ENCODE measurements at regions not wholly inside any gene's neighbourhood (a gene's known extent, or its start where the extent isn't known, plus 50 kb on each side); places are given as distances from the start of the nearest gene placed in this dataset.

GRCh38 chr16:65779201-65779600, 587.3 kb upstream of the CDH5 start:
- Histone ChIP-seq H2AFZ (ENCODE audit: low read length, unreplicated experiment) (no peak overlapping the region), H3K4me3 (ENCODE audit: low read depth, low read length) (no peak overlapping the region), H3K27ac (ENCODE audit: low read depth, low read length) (no peak overlapping the region), H3K4me1 (ENCODE audit: control insufficient read depth, insufficient read depth, low read length, unreplicated experiment) (peaks cover 22% of the 10 kb centered on the region), H3K27me3 (ENCODE audit: insufficient read depth, low read length) (no peaks in the 10 kb centered on the region), H3K36me3 (ENCODE audit: insufficient read depth, low read length) (no peaks in the 10 kb centered on the region), H3K79me2 (ENCODE audit: control insufficient read depth, insufficient read depth, low read length, unreplicated experiment) (no peaks in the 10 kb centered on the region)

DNA sequence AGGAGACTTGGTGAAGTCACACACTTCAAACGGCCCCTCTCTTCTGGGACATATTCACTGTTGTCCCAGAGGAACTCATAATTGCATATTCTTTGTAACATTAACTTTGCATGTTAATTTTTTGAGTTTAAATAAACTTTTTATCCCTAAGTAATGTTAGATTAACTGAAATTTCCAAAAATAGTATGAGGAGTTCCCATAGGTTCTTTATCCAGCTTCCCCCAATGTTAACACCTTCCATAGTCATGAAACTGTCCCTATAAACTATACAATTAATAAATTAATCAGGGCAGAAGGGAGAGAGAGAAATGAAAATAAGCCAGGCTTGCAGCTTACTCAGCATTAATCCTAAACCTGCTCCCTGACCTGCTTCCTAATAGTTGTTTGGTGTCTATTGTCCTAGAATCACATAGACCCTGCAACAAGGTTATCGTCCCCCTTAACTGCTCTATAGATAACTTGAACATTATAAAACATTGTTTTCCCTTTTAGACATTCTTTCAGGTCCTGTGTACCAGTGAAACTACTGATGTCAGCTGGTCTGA, 589.8 kb upstream of the CDH5 start:
- H3K27ac ChIP-seq (ENCODE audit: low read depth, low read length): no peak overlapping the region
- no peaks in the 10 kb centered on the region for H3K36me3 ChIP-seq (ENCODE audit: insufficient read depth, low read length)
- H3K4me3 ChIP-seq (ENCODE audit: low read depth, low read length): no peak overlapping the region
- no peaks in the 10 kb centered on the region for H3K79me2 ChIP-seq (ENCODE audit: control insufficient read depth, insufficient read depth, low read length, unreplicated experiment)
- H3K27me3 ChIP-seq (ENCODE audit: insufficient read depth, low read length): no peaks in the 10 kb centered on the region
- no peak overlapping the region for H2AFZ ChIP-seq (ENCODE audit: low read length, unreplicated experiment)
- H3K4me1 ChIP-seq (ENCODE audit: control insufficient read depth, insufficient read depth, low read length, unreplicated experiment): peaks cover 5% of the 10 kb centered on the region

DNA sequence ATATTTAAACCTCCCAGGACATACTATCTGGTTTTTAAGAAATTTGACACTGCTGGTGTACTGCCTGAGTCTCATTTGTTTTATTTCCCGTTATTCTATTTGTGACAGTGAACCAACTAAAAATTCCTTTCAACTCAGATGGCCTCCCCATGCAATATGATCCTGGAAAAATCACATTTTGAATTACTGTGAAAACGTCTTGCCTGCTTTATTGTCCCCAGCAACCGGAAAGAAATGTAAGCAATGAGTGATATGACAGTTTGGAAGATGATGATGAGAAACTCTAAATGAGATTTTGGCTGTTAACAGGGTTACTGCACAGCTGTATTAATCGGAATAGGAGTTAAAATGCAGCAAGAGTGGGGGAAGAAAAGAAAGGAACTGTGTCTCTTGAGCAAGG, 590.7 kb upstream of the CDH5 start:
- Histone ChIP-seq H3K36me3 (ENCODE audit: insufficient read depth, low read length) (no peaks in the 10 kb centered on the region), H3K79me2 (ENCODE audit: control insufficient read depth, insufficient read depth, low read length, unreplicated experiment) (no peaks in the 10 kb centered on the region), H3K4me3 (ENCODE audit: low read depth, low read length) (no peak overlapping the region), H3K27me3 (ENCODE audit: insufficient read depth, low read length) (no peaks in the 10 kb centered on the region), H2AFZ (ENCODE audit: low read length, unreplicated experiment) (no peak overlapping the region), H3K4me1 (ENCODE audit: control insufficient read depth, insufficient read depth, low read length, unreplicated experiment) (no peaks in the 10 kb centered on the region), H3K27ac (ENCODE audit: low read depth, low read length) (no peak overlapping the region)

DNA sequence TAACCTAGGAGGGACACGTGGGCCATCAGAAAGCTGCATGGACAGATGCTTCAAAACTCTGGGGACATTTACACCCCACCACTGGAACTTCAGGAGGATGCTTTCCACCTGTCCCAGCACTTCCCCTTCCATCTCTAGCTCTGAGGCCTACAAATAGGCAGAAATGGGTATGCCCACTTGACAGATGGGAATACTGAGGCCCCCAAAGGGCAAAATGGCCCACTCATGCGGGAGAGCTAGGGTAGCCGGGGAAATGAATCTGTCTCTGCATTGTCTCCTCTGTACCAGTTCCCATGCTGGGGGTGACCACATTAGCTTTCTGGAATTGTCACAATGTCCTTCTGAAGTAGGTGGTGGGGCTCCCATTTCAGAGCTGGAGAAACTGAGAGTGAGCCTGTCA, 592.1 kb upstream of the CDH5 start:
- Histone ChIP-seq H3K36me3 (ENCODE audit: insufficient read depth, low read length) (no peaks in the 10 kb centered on the region), H3K4me1 (ENCODE audit: control insufficient read depth, insufficient read depth, low read length, unreplicated experiment) (no peaks in the 10 kb centered on the region), H3K4me3 (ENCODE audit: low read depth, low read length) (no peak overlapping the region), H2AFZ (ENCODE audit: low read length, unreplicated experiment) (no peak overlapping the region), H3K79me2 (ENCODE audit: control insufficient read depth, insufficient read depth, low read length, unreplicated experiment) (no peaks in the 10 kb centered on the region), H3K27me3 (ENCODE audit: insufficient read depth, low read length) (no peaks in the 10 kb centered on the region), H3K27ac (ENCODE audit: low read depth, low read length) (no peak overlapping the region)

GRCh38 chr16:65773301-65773874, 593.1 kb upstream of the CDH5 start:
- Histone ChIP-seq H3K36me3 (ENCODE audit: insufficient read depth, low read length) (no peaks in the 10 kb centered on the region), H3K27me3 (ENCODE audit: insufficient read depth, low read length) (no peaks in the 10 kb centered on the region), H3K79me2 (ENCODE audit: control insufficient read depth, insufficient read depth, low read length, unreplicated experiment) (no peaks in the 10 kb centered on the region), H3K4me1 (ENCODE audit: control insufficient read depth, insufficient read depth, low read length, unreplicated experiment) (no peaks in the 10 kb centered on the region), H3K4me3 (ENCODE audit: low read depth, low read length) (no peak overlapping the region), H2AFZ (ENCODE audit: low read length, unreplicated experiment) (no peak overlapping the region), H3K27ac (ENCODE audit: low read depth, low read length) (no peak overlapping the region)

DNA sequence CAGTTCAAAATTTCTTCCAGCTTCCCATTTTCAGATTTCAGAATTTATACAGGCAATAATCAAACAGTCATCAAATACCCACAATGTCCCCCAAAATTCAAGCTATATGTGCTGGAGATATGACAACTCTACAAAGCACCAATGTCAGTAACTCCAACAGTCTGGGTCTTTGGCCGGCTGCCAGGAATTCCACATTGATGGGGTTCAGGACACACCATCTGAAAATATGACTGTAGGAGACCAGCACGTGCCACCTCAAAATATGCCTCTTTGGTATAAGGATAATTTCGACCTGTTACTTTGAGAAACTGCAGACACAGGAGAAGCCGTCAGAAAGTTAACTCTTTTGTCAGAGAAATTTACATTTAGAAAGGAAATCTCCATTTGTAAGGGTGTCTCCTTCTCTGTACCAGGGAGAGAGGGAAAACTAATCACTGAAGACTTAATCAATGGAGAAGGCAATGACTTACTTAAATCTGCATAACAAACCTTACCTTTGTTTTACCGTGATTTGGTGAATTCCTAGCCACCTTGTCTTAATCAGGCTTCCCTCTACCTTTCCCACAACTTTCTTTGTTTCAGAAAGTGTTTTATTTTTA, 594.3 kb upstream of the CDH5 start:
- Histone ChIP-seq H3K27ac (ENCODE audit: low read depth, low read length) (no peak overlapping the region), H3K4me1 (ENCODE audit: control insufficient read depth, insufficient read depth, low read length, unreplicated experiment) (no peaks in the 10 kb centered on the region), H3K79me2 (ENCODE audit: control insufficient read depth, insufficient read depth, low read length, unreplicated experiment) (no peaks in the 10 kb centered on the region), H2AFZ (ENCODE audit: low read length, unreplicated experiment) (no peak overlapping the region), H3K27me3 (ENCODE audit: insufficient read depth, low read length) (no peaks in the 10 kb centered on the region), H3K4me3 (ENCODE audit: low read depth, low read length) (no peak overlapping the region), H3K36me3 (ENCODE audit: insufficient read depth, low read length) (no peaks in the 10 kb centered on the region)

DNA sequence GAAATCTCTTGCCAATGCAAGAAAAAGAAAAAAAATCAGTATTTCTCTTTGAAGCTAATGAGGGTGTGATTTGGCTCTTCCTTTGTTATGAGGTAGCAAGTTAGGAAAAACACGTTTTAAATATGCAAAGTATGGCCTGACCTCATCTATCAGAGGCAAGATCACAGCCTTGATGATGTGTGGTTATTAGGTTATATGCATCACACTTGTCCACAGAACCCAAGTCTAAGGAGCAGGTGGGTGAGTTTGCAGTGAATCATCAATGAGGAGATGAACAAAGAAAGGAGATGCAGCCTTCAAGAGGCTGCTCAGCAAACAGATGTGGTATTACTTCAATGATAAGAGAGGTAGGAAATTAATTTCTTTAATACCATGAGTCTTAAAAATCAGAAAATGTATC, 594.8 kb upstream of the CDH5 start:
- no peaks in the 10 kb centered on the region for H3K36me3 ChIP-seq (ENCODE audit: insufficient read depth, low read length)
- no peak overlapping the region for H3K4me3 ChIP-seq (ENCODE audit: low read depth, low read length)
- H3K79me2 ChIP-seq (ENCODE audit: control insufficient read depth, insufficient read depth, low read length, unreplicated experiment): no peaks in the 10 kb centered on the region
- no peaks in the 10 kb centered on the region for H3K4me1 ChIP-seq (ENCODE audit: control insufficient read depth, insufficient read depth, low read length, unreplicated experiment)
- no peak overlapping the region for H2AFZ ChIP-seq (ENCODE audit: low read length, unreplicated experiment)
- H3K27me3 ChIP-seq (ENCODE audit: insufficient read depth, low read length): no peaks in the 10 kb centered on the region
- H3K27ac ChIP-seq (ENCODE audit: low read depth, low read length): no peak overlapping the region

GRCh38 chr16:65770752-65771151, 595.7 kb upstream of the CDH5 start:
- no peaks in the 10 kb centered on the region for H3K36me3 ChIP-seq (ENCODE audit: insufficient read depth, low read length)
- no peak overlapping the region for H3K27ac ChIP-seq (ENCODE audit: low read depth, low read length)
- no peaks in the 10 kb centered on the region for H3K27me3 ChIP-seq (ENCODE audit: insufficient read depth, low read length)
- no peaks in the 10 kb centered on the region for H3K4me1 ChIP-seq (ENCODE audit: control insufficient read depth, insufficient read depth, low read length, unreplicated experiment)
- H2AFZ ChIP-seq (ENCODE audit: low read length, unreplicated experiment): no peak overlapping the region
- no peak overlapping the region for H3K4me3 ChIP-seq (ENCODE audit: low read depth, low read length)
- H3K79me2 ChIP-seq (ENCODE audit: control insufficient read depth, insufficient read depth, low read length, unreplicated experiment): no peaks in the 10 kb centered on the region

DNA sequence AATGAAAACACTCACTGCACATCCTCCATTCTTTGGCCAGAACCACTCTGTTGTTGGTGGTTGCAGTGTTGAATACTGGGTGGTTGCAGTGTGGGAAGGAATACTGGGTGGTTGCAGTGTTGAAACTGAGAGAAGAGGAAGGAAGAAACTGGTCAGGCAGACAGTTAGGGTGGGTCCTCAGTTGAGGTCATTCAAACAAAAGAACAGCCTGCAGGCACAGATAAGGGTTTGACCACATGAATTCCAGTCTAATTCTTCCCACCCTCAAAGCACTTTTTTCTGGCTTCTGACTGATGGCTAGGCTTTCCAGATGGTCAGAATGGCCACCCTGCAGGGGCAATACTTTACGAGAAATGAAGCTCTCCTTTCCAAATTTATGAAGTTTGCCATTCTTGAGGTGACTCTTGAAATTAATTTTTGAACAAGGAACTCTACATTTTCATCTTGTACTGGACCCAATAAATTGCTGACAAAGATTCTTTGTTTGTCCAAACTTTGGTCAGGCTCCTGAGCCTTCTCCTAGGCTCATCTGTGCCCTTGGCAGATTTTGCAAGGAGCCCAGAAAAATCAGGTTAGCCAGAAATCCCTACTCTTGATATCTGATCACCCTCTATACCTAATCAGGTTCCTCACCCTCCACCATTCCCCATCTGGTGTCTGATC, 596.6 kb upstream of the CDH5 start:
- Histone ChIP-seq H3K36me3 (ENCODE audit: insufficient read depth, low read length) (no peaks in the 10 kb centered on the region), H3K79me2 (ENCODE audit: control insufficient read depth, insufficient read depth, low read length, unreplicated experiment) (no peaks in the 10 kb centered on the region), H3K27ac (ENCODE audit: low read depth, low read length) (no peak overlapping the region), H3K27me3 (ENCODE audit: insufficient read depth, low read length) (no peaks in the 10 kb centered on the region), H3K4me1 (ENCODE audit: control insufficient read depth, insufficient read depth, low read length, unreplicated experiment) (no peaks in the 10 kb centered on the region), H3K4me3 (ENCODE audit: low read depth, low read length) (no peak overlapping the region), H2AFZ (ENCODE audit: low read length, unreplicated experiment) (no peak overlapping the region)

GRCh38 chr16:65769055-65769465, 597.4 kb upstream of the CDH5 start:
- no peaks in the 10 kb centered on the region for H3K4me1 ChIP-seq (ENCODE audit: control insufficient read depth, insufficient read depth, low read length, unreplicated experiment)
- no peak overlapping the region for H3K27ac ChIP-seq (ENCODE audit: low read depth, low read length)
- no peaks in the 10 kb centered on the region for H3K27me3 ChIP-seq (ENCODE audit: insufficient read depth, low read length)
- no peaks in the 10 kb centered on the region for H3K79me2 ChIP-seq (ENCODE audit: control insufficient read depth, insufficient read depth, low read length, unreplicated experiment)
- no peak overlapping the region for H2AFZ ChIP-seq (ENCODE audit: low read length, unreplicated experiment)
- H3K36me3 ChIP-seq (ENCODE audit: insufficient read depth, low read length): no peaks in the 10 kb centered on the region
- no peak overlapping the region for H3K4me3 ChIP-seq (ENCODE audit: low read depth, low read length)

GRCh38 chr16:65767125-65767524, 599.4 kb upstream of the CDH5 start:
- H3K36me3 ChIP-seq (ENCODE audit: insufficient read depth, low read length): no peaks in the 10 kb centered on the region
- H3K4me3 ChIP-seq (ENCODE audit: low read depth, low read length): no peak overlapping the region
- no peaks in the 10 kb centered on the region for H3K4me1 ChIP-seq (ENCODE audit: control insufficient read depth, insufficient read depth, low read length, unreplicated experiment)
- no peak overlapping the region for H2AFZ ChIP-seq (ENCODE audit: low read length, unreplicated experiment)
- H3K27ac ChIP-seq (ENCODE audit: low read depth, low read length): no peak overlapping the region
- H3K79me2 ChIP-seq (ENCODE audit: control insufficient read depth, insufficient read depth, low read length, unreplicated experiment): no peaks in the 10 kb centered on the region
- H3K27me3 ChIP-seq (ENCODE audit: insufficient read depth, low read length): no peaks in the 10 kb centered on the region
